H1 (cell line): ENCODE measurements at regions not wholly inside any gene's neighbourhood (a gene's known extent, or its start where the extent isn't known, plus 50 kb on each side); places are given as distances from the start of the nearest gene placed in this dataset.

ENCODE experiments used
- CTCF ChIA-PET: fragments of 300-600 bp; sonication (Branson Sonifier 250); formaldehyde crosslinking; loops from one replicate; lab custom pipeline; 2021; ENCODE audit not compliant: partially characterized antibody; lab: Charles Lee
- POLR2A ChIA-PET: fragments of 300-600 bp; sonication (Branson Sonifier 250); formaldehyde crosslinking; loops from one replicate; lab custom pipeline; 2021; ENCODE audit warnings: inconsistent platforms; ENCODE audit not compliant: partially characterized antibody; lab: Charles Lee
- DNase-seq, 2 experiments: peaks; one replicate each; pipeline versions ENCODE4 v3.0.0 to v3.0.0-alpha.2; 2010 to 2022; ENCODE audit warnings: low spot score in 2 of 2, low read depth in 1 of 2, mixed read lengths in 1 of 2
- FAIRE-seq: peaks from 2 replicates; lab custom pipeline; 2011; peaks lifted over from hg19 to GRCh38; lab: Jason Lieb, UNC
- H2AFZ ChIP-seq: 2 replicates; pipeline ENCODE4 v1.8.1; 2012; ENCODE audit warnings: low read length, inconsistent platforms
- H2AK5ac ChIP-seq: 2 replicates; pipeline ENCODE4 v1.6.1; 2013; ENCODE audit warnings: low read depth, low read length
- H2BK120ac ChIP-seq: replicated peaks from 2 replicates; pipeline ENCODE3; 2013; ENCODE audit warnings: low read depth, low read length, inconsistent platforms
- H2BK12ac ChIP-seq: 2 replicates; pipeline ENCODE4 v1.6.1; 2013; ENCODE audit warnings: low read depth, low read length
- H2BK15ac ChIP-seq: 2 replicates; pipeline ENCODE4 v1.6.1; 2013; ENCODE audit warnings: low read length
- H2BK20ac ChIP-seq: 2 replicates; pipeline ENCODE4 v1.6.1; 2013; ENCODE audit warnings: low read length
- H2BK5ac ChIP-seq: 2 replicates; pipeline ENCODE4 v1.6.1; 2013; ENCODE audit warnings: low read depth, low read length
- H3K14ac ChIP-seq: 2 replicates; pipeline ENCODE4 v1.6.1; 2013; ENCODE audit warnings: inconsistent platforms; ENCODE audit not compliant: insufficient read length
- H3K18ac ChIP-seq: 2 replicates; pipeline ENCODE4 v1.6.1; 2013; ENCODE audit warnings: low read length; ENCODE audit errors: extremely low read depth
- H3K23ac ChIP-seq: 2 replicates; pipeline ENCODE4 v1.6.1; 2013; ENCODE audit warnings: inconsistent platforms; ENCODE audit not compliant: insufficient read length
- H3K23me2 ChIP-seq: 2 replicates; pipeline ENCODE4 v1.6.1; 2013; ENCODE audit warnings: low read depth, low read length
- H3K27ac ChIP-seq: 2 replicates; pipeline ENCODE4 v1.6.1; 2011; ENCODE audit warnings: low read depth, low read length, inconsistent platforms
- H3K27me3 ChIP-seq, 4 experiments: replicated peaks in 1 of 4; 1 replicate in 1 of 4; 2 replicates in 3 of 4; pipeline versions ENCODE4 v1.6.1 to v1.8.1; 2011 to 2013; ENCODE audit warnings: low read length in 3 of 4, mild to moderate bottlenecking in 3 of 4, inconsistent platforms in 2 of 4, mixed read lengths in 2 of 4, moderate library complexity in 1 of 4; ENCODE audit not compliant: control insufficient read depth in 3 of 4, insufficient read depth in 3 of 4; ENCODE audit errors: extremely low read depth in 1 of 4
- H3K36me3 ChIP-seq, 4 experiments: 2 replicates each; pipeline versions ENCODE4 v1.6.1 to v1.8.1; 2011 to 2013; ENCODE audit warnings: mild to moderate bottlenecking in 4 of 4, low read length in 3 of 4, moderate library complexity in 2 of 4, control low read depth in 1 of 4, inconsistent platforms in 1 of 4; ENCODE audit not compliant: insufficient read depth in 4 of 4, control insufficient read depth in 2 of 4
- H3K4ac ChIP-seq: replicated peaks from 2 replicates; pipeline ENCODE3; 2013; ENCODE audit warnings: low read length, low read depth, mixed read lengths, inconsistent platforms; ENCODE audit not compliant: insufficient read length
- H3K4me1 ChIP-seq, 4 experiments: replicated peaks in 1 of 4; 1 replicate in 1 of 4; 2 replicates in 3 of 4; pipeline versions ENCODE4 v1.6.1 to v1.8.1; 2011 to 2013; ENCODE audit warnings: low read length in 3 of 4, inconsistent platforms in 2 of 4, mixed read lengths in 1 of 4; ENCODE audit not compliant: insufficient read depth in 4 of 4, control insufficient read depth in 3 of 4
- H3K4me2 ChIP-seq, 2 experiments: 2 replicates each; pipeline versions ENCODE4 v1.6.1 to v1.8.1; 2011 to 2013; ENCODE audit warnings: low read depth in 2 of 2, low read length in 2 of 2, control low read depth in 1 of 2, inconsistent platforms in 1 of 2, mild to moderate bottlenecking in 1 of 2; ENCODE audit not compliant: insufficient read depth in 1 of 2
- H3K4me3 ChIP-seq, 4 experiments: fragments of 200-600, 300-600 bp in 1 of 4; sonication (generic), shearing (Covaris generic), sonication (Bioruptor Twin) in 1 of 4; 2 replicates each; pipeline versions ENCODE4 v1.5.1 to v1.8.1; 2011 to 2016; ENCODE audit warnings: low read length in 4 of 4, low read depth in 3 of 4, control low read depth in 2 of 4, inconsistent platforms in 2 of 4, mild to moderate bottlenecking in 2 of 4, mixed read lengths in 1 of 4, moderate library complexity in 1 of 4; ENCODE audit not compliant: insufficient read depth in 2 of 4; ENCODE audit errors: extremely low read depth in 1 of 4
- H3K56ac ChIP-seq: replicated peaks from 2 replicates; pipeline ENCODE3; 2013; ENCODE audit warnings: low read depth, mild to moderate bottlenecking, mixed read lengths, low read length, inconsistent platforms; ENCODE audit not compliant: insufficient read length
- H3K79me1 ChIP-seq: 2 replicates; pipeline ENCODE4 v1.6.1; 2013; ENCODE audit warnings: low read depth, low read length, control low read depth
- H3K79me2 ChIP-seq, 2 experiments: 2 replicates each; pipeline versions ENCODE4 v1.6.1 to v1.8.1; 2012 to 2013; ENCODE audit warnings: low read length in 2 of 2, mild to moderate bottlenecking in 2 of 2, inconsistent platforms in 1 of 2; ENCODE audit not compliant: insufficient read depth in 2 of 2, control insufficient read depth in 1 of 2
- H3K9ac ChIP-seq, 4 experiments: replicated peaks in 1 of 4; 1 replicate in 1 of 4; 2 replicates in 3 of 4; pipeline versions ENCODE4 v1.6.1 to v1.8.1; 2011 to 2013; ENCODE audit warnings: low read depth in 3 of 4, low read length in 3 of 4, control low read depth in 2 of 4, mild to moderate bottlenecking in 2 of 4, moderate library complexity in 2 of 4, inconsistent platforms in 1 of 4; ENCODE audit errors: extremely low read depth in 1 of 4
- H3K9me3 ChIP-seq, 2 experiments: 2 replicates each; pipeline versions ENCODE4 v1.6.1 to v1.8.1; 2012 to 2013; ENCODE audit warnings: mild to moderate bottlenecking in 2 of 2, moderate library complexity in 2 of 2, control low read depth in 1 of 2, inconsistent platforms in 1 of 2, low read depth in 1 of 2, low read length in 1 of 2, mixed read lengths in 1 of 2; ENCODE audit not compliant: insufficient read depth in 2 of 2
- H4K20me1 ChIP-seq, 2 experiments: replicated peaks in 1 of 2; 2 replicates each; pipeline versions ENCODE3 to v1.8.1; 2011 to 2013; ENCODE audit warnings: inconsistent platforms in 2 of 2, low read length in 2 of 2, mild to moderate bottlenecking in 1 of 2; ENCODE audit not compliant: insufficient read depth in 2 of 2, control insufficient read depth in 1 of 2
- H4K5ac ChIP-seq: 2 replicates; pipeline ENCODE4 v1.6.1; 2013; ENCODE audit warnings: low read length, low read depth, mixed read lengths, inconsistent platforms; ENCODE audit not compliant: insufficient read length
- H4K8ac ChIP-seq: 2 replicates; pipeline ENCODE4 v1.8.0; 2013; ENCODE audit warnings: mild to moderate bottlenecking, moderate library complexity, low read length, inconsistent platforms; ENCODE audit not compliant: insufficient read depth; ENCODE audit errors: extremely low read depth
- H4K91ac ChIP-seq: replicated peaks from 2 replicates; pipeline ENCODE3; 2013; ENCODE audit warnings: low read length, mixed read lengths, inconsistent platforms; ENCODE audit not compliant: insufficient read length
- ATF2 ChIP-seq: IDR thresholded peaks from 2 replicates; pipeline ENCODE4 v1.6.1; 2012; ENCODE audit warnings: low read length, inconsistent platforms
- BRCA1 ChIP-seq: IDR thresholded peaks from 2 replicates; pipeline ENCODE4 v1.6.1; 2012; ENCODE audit warnings: low read depth, low read length, improper control_type of control experiment
- CBX8 ChIP-seq: fragments of 300-800, 300-1000 bp; sonication (generic); IDR thresholded peaks from 2 replicates; pipeline ENCODE4 v1.7.1; 2016; ENCODE audit warnings: low read depth, low read length, borderline replicate concordance
- CREB1 ChIP-seq: IDR thresholded peaks from 2 replicates; pipeline ENCODE4 v1.6.1; 2012; ENCODE audit warnings: inconsistent platforms
- CTCF ChIP-seq, 3 experiments: IDR thresholded peaks; 1 replicate in 2 of 3; 2 replicates in 1 of 3; pipeline versions ENCODE4 v1.5.1 to v1.6.1; 2011; ENCODE audit warnings: low read length in 3 of 3, mild to moderate bottlenecking in 3 of 3, inconsistent platforms in 2 of 3, low read depth in 1 of 3, moderate library complexity in 1 of 3; ENCODE audit not compliant: insufficient read depth in 1 of 3; ENCODE audit errors: control extremely low read depth in 1 of 3
- E2F6 ChIP-seq: IDR thresholded peaks from 2 replicates; pipeline ENCODE4 v1.6.1; 2012; ENCODE audit warnings: inconsistent platforms
- GTF2F1 ChIP-seq: IDR thresholded peaks from 2 replicates; pipeline ENCODE4 v1.6.1; 2012; ENCODE audit warnings: low read depth, low read length, improper control_type of control experiment, borderline replicate concordance
- RAD21 ChIP-seq, 2 experiments: IDR thresholded peaks in 1 of 2; conservative IDR thresholded peaks in 1 of 2; 2 replicates each; pipeline ENCODE4 v1.6.1; 2011; ENCODE audit warnings: low read depth in 2 of 2, low read length in 2 of 2, improper control_type of control experiment in 1 of 2, inconsistent platforms in 1 of 2, mild to moderate bottlenecking in 1 of 2, moderate library complexity in 1 of 2
- RBBP5 ChIP-seq: IDR thresholded peaks from 2 replicates; pipeline ENCODE4 v1.7.1; 2012; ENCODE audit warnings: low read depth, mild to moderate bottlenecking, inconsistent platforms, low read length, moderate library complexity, borderline replicate concordance
- WGBS, 2 experiments: shearing (Covaris generic) in 1 of 2; methylation state at CpG; one replicate each; pipeline versions ENCODE4 v1.1.6 to v1.1.7; 2013 to 2015; ENCODE audit warnings: low lambda C conversion rate in 2 of 2, mixed read lengths in 2 of 2, inconsistent platforms in 1 of 2, low coverage in 1 of 2, missing lambda C conversion rate in 1 of 2; ENCODE audit not compliant: insufficient replicate concordance in 2 of 2, insufficient coverage in 1 of 2, insufficient read length in 1 of 2; ENCODE audit errors: extremely low coverage in 1 of 2, missing lambda C conversion rate in 1 of 2; 5-methylcytosine and 5-hydroxymethylcytosine counted together

- Histone ChIP-seq H4K5ac (no peak overlapping the region), H3K79me2 (no peaks in the 10 kb centered on the region)
- FAIRE-seq = no peak
- no peak for TF ChIP-seq CBX8
- no peak for TF ChIP-seq RAD21 (IDR thresholded peaks at IDR 0.05 in 1 of 2, conservative IDR thresholded peaks at IDR 0.05 in 1 of 2; ENCODE audit: low read depth in 2 of 2, low read length in 2 of 2)
- TF ChIP-seq GTF2F1 = no peak
- TF ChIP-seq ATF2 = no peak
- no peak for TF ChIP-seq RBBP5
- TF ChIP-seq CREB1 = no peak
- no peak for TF ChIP-seq CTCF (IDR thresholded peaks at IDR 0.05; ENCODE audit: control extremely low read depth in 1 of 3, insufficient read depth in 1 of 3, low read depth in 1 of 3, low read length in 3 of 3)
- TF ChIP-seq E2F6 = no peak
- no peak for TF ChIP-seq BRCA1
These were observed 92.2 kb downstream of the MRPL36 start for GRCh38 chr5:1707467-1707866.

More at GRCh38 chr5:1707467-1707866, 92.2 kb downstream of the MRPL36 start:
- H3K79me1 ChIP-seq = no peaks in the 10 kb centered on the region
- H3K14ac ChIP-seq = no peak overlapping the region
- peaks cover 0 to 15% (median 10%) of the 10 kb centered on the region in 4 experiments; a peak in 6 of 7 replicates for H3K4me1 ChIP-seq
- no peak overlapping the region for H2BK15ac ChIP-seq
- no peak overlapping the region for H2AK5ac ChIP-seq
- no peak overlapping the region for H3K4ac ChIP-seq
- H3K23me2 ChIP-seq = 0 out of 2 replicates have a peak, but pooled peaks cover 2% of the 10 kb centered on the region
- ChIA-PET CTCF (interaction anchor here (1.2 to 2.9 kb wide), 3 partner anchors 22 to 36 kb away, joined by 3 to 8 read pairs (median 6); no protein-coding TSS in a partner anchor), POLR2A (no interaction called here)
- H2AFZ ChIP-seq = no peak overlapping the region
- H2BK20ac ChIP-seq = no peak overlapping the region
- WGBS, 2 experiments = 91% methylated on average over 10 of the region's 10 CpGs; no CpG with 5 or more reads in 1 of the 2 experiments
- no peak overlapping the region for H3K27ac ChIP-seq
- no peak overlapping the region for H2BK120ac ChIP-seq
- no peak overlapping the region for H3K4me2 ChIP-seq
- H3K36me3 ChIP-seq = no peaks in the 10 kb centered on the region
- no peak overlapping the region for H3K56ac ChIP-seq
- no peak overlapping the region for H2BK12ac ChIP-seq
- no peak overlapping the region for H2BK5ac ChIP-seq
- no peak overlapping the region for H3K23ac ChIP-seq
- H4K91ac ChIP-seq = no peak overlapping the region
- peaks cover 0 to 3% of the 10 kb centered on the region in 2 experiments for H4K20me1 ChIP-seq
- no peak overlapping the region for H3K4me3 ChIP-seq
- H4K8ac ChIP-seq = no peak overlapping the region
- peak in 1 of 2 experiments; percentile 29 for DNase-seq
- no peak overlapping the region for H3K18ac ChIP-seq
- no peak overlapping the region for H3K9ac ChIP-seq
- H3K9me3 ChIP-seq = no peaks in the 10 kb centered on the region
- H3K27me3 ChIP-seq = peaks cover 0 to 12% (median 6%) of the 10 kb centered on the region in 4 experiments; a peak in 4 of 7 replicates
